ENCODE measurements at regions not wholly inside any gene's neighbourhood (a gene's known extent, or its start where the extent isn't known, plus 50 kb on each side); places are given as distances from the start of the nearest gene placed in this dataset.

GRCh38 chr18:44117821-44118220 lies 562.9 kb upstream of the SETBP1 start:
- DNase-seq (ENCODE audit: low spot score): no peak
- TF ChIP-seq CTCF (IDR thresholded peaks at IDR 0.05; ENCODE audit: extremely low read depth, missing control alignments): no peak

- no peak for DNase-seq (ENCODE audit: low spot score)
- no peak for TF ChIP-seq CTCF (IDR thresholded peaks at IDR 0.05; ENCODE audit: extremely low read depth, missing control alignments)
Observed at GRCh38 chr18:44119607-44120006, 561.1 kb upstream of the SETBP1 start.

GRCh38 chr18:44123743-44124142 lies 556.9 kb upstream of the SETBP1 start:
- no peak for TF ChIP-seq CTCF (IDR thresholded peaks at IDR 0.05; ENCODE audit: extremely low read depth, missing control alignments)
- DNase-seq (ENCODE audit: low spot score): no peak

GRCh38 chr18:44125446-44125845 lies 555.2 kb upstream of the SETBP1 start:
- no peak for TF ChIP-seq CTCF (IDR thresholded peaks at IDR 0.05; ENCODE audit: extremely low read depth, missing control alignments)
- no peak for DNase-seq (ENCODE audit: low spot score)

- no peak for DNase-seq (ENCODE audit: low spot score)
- no peak for TF ChIP-seq CTCF (IDR thresholded peaks at IDR 0.05; ENCODE audit: extremely low read depth, missing control alignments)
Observed at GRCh38 chr18:44126598-44126997, 554.1 kb upstream of the SETBP1 start.

- DNase-seq (ENCODE audit: low spot score): no peak
- no peak for TF ChIP-seq CTCF (IDR thresholded peaks at IDR 0.05; ENCODE audit: extremely low read depth, missing control alignments)
Observed at GRCh38 chr18:44128365-44128764, 552.3 kb upstream of the SETBP1 start.

- TF ChIP-seq CTCF (IDR thresholded peaks at IDR 0.05; ENCODE audit: extremely low read depth, missing control alignments): peak; percentile 34
- peak; percentile 23 for DNase-seq (ENCODE audit: low spot score)
Observed at GRCh38 chr18:44130376-44130942, 550.2 kb upstream of the SETBP1 start.
